A549 (cell line): ENCODE measurements at regions not wholly inside any gene's neighbourhood (a gene's known extent, or its start where the extent isn't known, plus 50 kb on each side); places are given as distances from the start of the nearest gene placed in this dataset.

Experiments
- ATAC-seq, 2 experiments: fragments of 200-7000 bp in 1 of 2; fragments of >200 bp in 1 of 2; cut with Nextera tagmentation in 1 of 2; cut with Tn5 transposase in 1 of 2; 3 replicates each; pipeline versions ENCODE4 v1.8.0 to v1.9.1; 2018 to 2020; ENCODE audit warnings: mild to moderate bottlenecking in 1 of 2, moderate library complexity in 1 of 2
- CTCF ChIA-PET: fragments of 300-600 bp; sonication (Branson Sonifier 250); formaldehyde crosslinking; extraction: SDS; loops from one replicate; lab custom pipeline; 2021; ENCODE audit warnings: antibody characterized with exemption, inconsistent platforms; lab: Yijun Ruan, JAX
- POLR2A ChIA-PET: fragments of 350-600 bp; formaldehyde crosslinking; extraction: SDS; loops from one replicate; lab custom pipeline; 2021; ENCODE audit warnings: antibody characterized with exemption, inconsistent platforms; lab: Yijun Ruan, JAX
- DNase-seq, 2 experiments: peaks; one replicate each; pipeline versions ENCODE4 v3.0.0 to v3.0.0-alpha.2; 2011 to 2016; ENCODE audit warnings: low read depth in 1 of 2, low spot score in 1 of 2
- FAIRE-seq: peaks from 2 replicates; lab custom pipeline; 2011; peaks lifted over from hg19 to GRCh38; lab: Jason Lieb, UNC
- H3K27ac ChIP-seq, 2 experiments: fragments of >200 bp; sonication (Bioruptor Twin); formaldehyde crosslinking; 3 replicates each; pipeline ENCODE4 v1.5.1; 2016 to 2017
- H3K4me1 ChIP-seq: fragments of >200 bp; sonication (Bioruptor Twin); formaldehyde crosslinking; 3 replicates; pipeline ENCODE4 v1.6.1; 2016
- H3K4me2 ChIP-seq: fragments of >200 bp; sonication (Bioruptor Twin); formaldehyde crosslinking; 3 replicates; pipeline ENCODE4 v1.6.1; 2016
- H3K4me3 ChIP-seq: fragments of >200 bp; sonication (Bioruptor Twin); formaldehyde crosslinking; 3 replicates; pipeline ENCODE4 v1.5.1; 2016
- H3K9me3 ChIP-seq: fragments of >200 bp; sonication (Bioruptor Twin); formaldehyde crosslinking; 3 replicates; pipeline ENCODE4 v1.6.1; 2016
- FOSL2 ChIP-seq, 2 experiments: fragments of 450-650 bp in 1 of 2; fragments of >200 bp in 1 of 2; sonication (Bioruptor Twin) in 1 of 2; formaldehyde crosslinking; IDR thresholded peaks; 2 replicates each; pipeline versions ENCODE4 v1.5.0 to v1.6.1; 2016 to 2020; ENCODE audit warnings: mild to moderate bottlenecking in 1 of 2, moderate library complexity in 1 of 2
- JUNB ChIP-seq: fragments of >200 bp; sonication (Bioruptor Twin); formaldehyde crosslinking; IDR thresholded peaks from 2 replicates; pipeline ENCODE4 v1.6.1; 2016
- MAFK ChIP-seq: fragments of 450-650 bp; IDR thresholded peaks from 2 replicates; pipeline ENCODE4 v1.6.1; 2014; ENCODE audit not compliant: partially characterized antibody
- MAX ChIP-seq: IDR thresholded peaks from 2 replicates; pipeline ENCODE4 v1.6.1; 2012
- MAZ ChIP-seq: fragments of 150-350 bp; IDR thresholded peaks from 2 replicates; pipeline ENCODE4 v1.6.1; 2014; ENCODE audit warnings: antibody characterized with exemption, low read depth, low read length, borderline replicate concordance
- POLR2A ChIP-seq: IDR thresholded peaks from 2 replicates; pipeline ENCODE4 v1.6.1; 2012; ENCODE audit warnings: mild to moderate bottlenecking, low read length
- RAD21 ChIP-seq, 2 experiments: fragments of >200 bp in 1 of 2; sonication (Bioruptor Twin) in 1 of 2; formaldehyde crosslinking in 1 of 2; IDR thresholded peaks in 1 of 2; conservative IDR thresholded peaks in 1 of 2; 2 replicates in 1 of 2; 3 replicates in 1 of 2; pipeline ENCODE4 v1.6.1; 2012 to 2018; ENCODE audit warnings: inconsistent platforms in 1 of 2
- RARB ChIP-seq: fragments of 250-450 bp; sonication (Bioruptor Pico); IDR thresholded peaks from 2 replicates; pipeline ENCODE4 v1.8.0; 2021; ENCODE audit warnings: mild to moderate bottlenecking, moderate library complexity
- SREBF2 ChIP-seq: fragments of 450-650 bp; IDR thresholded peaks from 2 replicates; pipeline ENCODE4 v1.6.1; 2014; ENCODE audit warnings: mild to moderate bottlenecking, moderate library complexity
- TP53 ChIP-seq: fragments of 250-450 bp; sonication (Bioruptor Pico); IDR thresholded peaks from 2 replicates; pipeline ENCODE4 v1.5.0; 2021; ENCODE audit warnings: mild to moderate bottlenecking, moderate library complexity
- ZFP36 ChIP-seq: fragments of 450-650 bp; IDR thresholded peaks from 2 replicates; pipeline ENCODE4 v1.6.1; 2014; ENCODE audit warnings: borderline replicate concordance; ENCODE audit not compliant: partially characterized antibody
- ZNF302 ChIP-seq: fragments of 250-450 bp; sonication (Bioruptor Pico); IDR thresholded peaks from 2 replicates; pipeline ENCODE4 v1.9.0; 2021; ENCODE audit warnings: inconsistent platforms, mild to moderate bottlenecking, moderate library complexity
- ZSCAN20 ChIP-seq: fragments of 250-450 bp; sonication (Bioruptor Pico); IDR thresholded peaks from 2 replicates; pipeline ENCODE4 v1.8.0; 2022; ENCODE audit warnings: mild to moderate bottlenecking, moderate library complexity
- WGBS: methylation state at CpG from one replicate; pipeline ENCODE4 v1.1.6; 2017; ENCODE audit errors: missing lambda C conversion rate; 5-methylcytosine and 5-hydroxymethylcytosine counted together
- TF ChIP-seq, protein P1 (sequence below): fragments of 450-650 bp; IDR thresholded peaks from 2 replicates; pipeline ENCODE4 v1.6.1; 2014; ENCODE audit warnings: antibody characterized with exemption
- TF ChIP-seq, protein P2 (sequence below): fragments of 250-450 bp; sonication (Bioruptor Pico); IDR thresholded peaks from 2 replicates; pipeline ENCODE4 v1.5.0; 2020; ENCODE audit warnings: low read depth, mild to moderate bottlenecking, moderate library complexity
- TF ChIP-seq, protein P3 (sequence below): fragments of 200-600 bp; sonication (generic); IDR thresholded peaks from 2 replicates; pipeline ENCODE4 v1.6.1; 2016; ENCODE audit warnings: antibody characterized with exemption, mild to moderate bottlenecking, moderate library complexity
- TF ChIP-seq, protein P4 (sequence below): fragments of 150-350 bp; IDR thresholded peaks from 2 replicates; pipeline ENCODE4 v1.6.1; 2014; ENCODE audit warnings: low read depth, mild to moderate bottlenecking, low read length

- Histone ChIP-seq H3K4me3 (no peak overlapping the region), H3K4me1 (peaks cover 43% of the 10 kb centered on the region), H3K9me3 (no peaks in the 10 kb centered on the region), H3K27ac (peak overlapping the region; percentile 17 to 60; a peak in 3 of 6 replicates), H3K4me2 (peak overlapping the region; percentile 59)
- DNase-seq (peak; percentile 6 to 70), FAIRE-seq (no peak), ATAC-seq (peak; percentile 67 to 76)
- CTCF ChIA-PET, result no interaction called here
- WGBS, result 2% methylated on average over 4 of the region's 4 CpGs
- TF ChIP-seq JUNB, result peak; percentile 63
- TF ChIP-seq, protein P1, sequence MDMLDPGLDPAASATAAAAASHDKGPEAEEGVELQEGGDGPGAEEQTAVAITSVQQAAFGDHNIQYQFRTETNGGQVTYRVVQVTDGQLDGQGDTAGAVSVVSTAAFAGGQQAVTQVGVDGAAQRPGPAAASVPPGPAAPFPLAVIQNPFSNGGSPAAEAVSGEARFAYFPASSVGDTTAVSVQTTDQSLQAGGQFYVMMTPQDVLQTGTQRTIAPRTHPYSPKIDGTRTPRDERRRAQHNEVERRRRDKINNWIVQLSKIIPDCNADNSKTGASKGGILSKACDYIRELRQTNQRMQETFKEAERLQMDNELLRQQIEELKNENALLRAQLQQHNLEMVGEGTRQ, result peak; percentile 34
- TF ChIP-seq ZNF302, result no peak
- no peak for TF ChIP-seq MAZ
- TF ChIP-seq FOSL2 (IDR thresholded peaks at IDR 0.05), result peak; percentile 40; the same call in 1 of the 2 replicates
- TF ChIP-seq FOSL2 (CRISPR knock-in tag; IDR thresholded peaks at IDR 0.05), result peak; percentile 69
- TF ChIP-seq MAFK, result peak; percentile 83
- POLR2A ChIA-PET, result no interaction called here
Observed at GRCh38 chr6:81938014-81938856, 185.8 kb upstream of the TENT5A start.

DNA sequence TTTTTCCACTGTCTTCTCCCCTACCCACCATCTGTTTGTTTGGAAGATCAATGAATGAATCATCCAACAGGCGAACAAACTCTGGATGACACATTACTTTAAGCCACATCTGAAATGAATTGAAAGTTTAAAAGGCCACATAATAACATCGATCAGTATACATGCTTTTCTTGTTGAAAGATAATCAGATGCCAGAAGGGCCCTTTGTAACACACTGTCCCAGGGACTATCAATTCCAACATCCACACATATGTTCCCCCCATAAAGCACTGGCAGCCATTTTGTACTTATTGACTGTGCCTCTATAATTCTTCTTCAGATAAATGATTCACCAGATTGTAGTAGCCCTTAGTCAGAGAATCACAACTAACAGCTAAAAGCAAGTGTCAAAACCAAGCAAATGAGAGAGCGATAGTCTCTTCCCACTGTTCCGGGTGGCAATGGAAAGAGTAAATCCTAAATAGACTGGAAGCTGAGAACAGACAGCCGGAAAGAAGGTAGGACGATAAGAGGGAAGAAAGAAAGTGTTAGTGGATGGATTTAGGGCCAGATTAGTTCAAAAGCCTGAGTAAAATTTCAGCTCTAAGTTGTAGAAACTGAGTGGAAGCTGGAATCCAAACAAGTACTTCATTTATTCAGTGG lies 184.9 kb upstream of the TENT5A start:
- H3K27ac ChIP-seq, result peak overlapping the region; percentile 9 to 38; a peak in 2 of 6 replicates
- ChIA-PET CTCF (no interaction called here), POLR2A (no interaction called here)
- FAIRE-seq, result no peak
- TF ChIP-seq RARB (no peak), MAZ (no peak), MAX (no peak), TP53 (CRISPR knock-in tag) (no peak), SREBF2 (no peak), FOSL2 (IDR thresholded peaks at IDR 0.05) (no peak), FOSL2 (CRISPR knock-in tag; IDR thresholded peaks at IDR 0.05) (0 out of 2 replicates have a peak, but pooled peaks have one; percentile 13)
- no peak overlapping the region for H3K4me3 ChIP-seq
- peaks cover 45% of the 10 kb centered on the region for H3K4me1 ChIP-seq
- DNase-seq, result no peak
- no peak for ATAC-seq
- H3K4me2 ChIP-seq, result peak overlapping the region; percentile 59
- H3K9me3 ChIP-seq, result no peaks in the 10 kb centered on the region
- 65% methylated on average over 6 of the region's 6 CpGs for WGBS

- POLR2A ChIA-PET, result no interaction called here
- CTCF ChIA-PET, result no interaction called here
- TF ChIP-seq, protein P2, sequence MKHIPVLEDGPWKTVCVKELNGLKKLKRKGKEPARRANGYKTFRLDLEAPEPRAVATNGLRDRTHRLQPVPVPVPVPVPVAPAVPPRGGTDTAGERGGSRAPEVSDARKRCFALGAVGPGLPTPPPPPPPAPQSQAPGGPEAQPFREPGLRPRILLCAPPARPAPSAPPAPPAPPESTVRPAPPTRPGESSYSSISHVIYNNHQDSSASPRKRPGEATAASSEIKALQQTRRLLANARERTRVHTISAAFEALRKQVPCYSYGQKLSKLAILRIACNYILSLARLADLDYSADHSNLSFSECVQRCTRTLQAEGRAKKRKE (CRISPR knock-in tag), result no peak
- TF ChIP-seq ZSCAN20 (no peak), POLR2A (no peak), RAD21 (conservative IDR thresholded peaks at IDR 0.05 in 1 of 2, IDR thresholded peaks at IDR 0.05 in 1 of 2) (no peak), MAX (no peak), ZFP36 (no peak)
- TF ChIP-seq, protein P3, sequence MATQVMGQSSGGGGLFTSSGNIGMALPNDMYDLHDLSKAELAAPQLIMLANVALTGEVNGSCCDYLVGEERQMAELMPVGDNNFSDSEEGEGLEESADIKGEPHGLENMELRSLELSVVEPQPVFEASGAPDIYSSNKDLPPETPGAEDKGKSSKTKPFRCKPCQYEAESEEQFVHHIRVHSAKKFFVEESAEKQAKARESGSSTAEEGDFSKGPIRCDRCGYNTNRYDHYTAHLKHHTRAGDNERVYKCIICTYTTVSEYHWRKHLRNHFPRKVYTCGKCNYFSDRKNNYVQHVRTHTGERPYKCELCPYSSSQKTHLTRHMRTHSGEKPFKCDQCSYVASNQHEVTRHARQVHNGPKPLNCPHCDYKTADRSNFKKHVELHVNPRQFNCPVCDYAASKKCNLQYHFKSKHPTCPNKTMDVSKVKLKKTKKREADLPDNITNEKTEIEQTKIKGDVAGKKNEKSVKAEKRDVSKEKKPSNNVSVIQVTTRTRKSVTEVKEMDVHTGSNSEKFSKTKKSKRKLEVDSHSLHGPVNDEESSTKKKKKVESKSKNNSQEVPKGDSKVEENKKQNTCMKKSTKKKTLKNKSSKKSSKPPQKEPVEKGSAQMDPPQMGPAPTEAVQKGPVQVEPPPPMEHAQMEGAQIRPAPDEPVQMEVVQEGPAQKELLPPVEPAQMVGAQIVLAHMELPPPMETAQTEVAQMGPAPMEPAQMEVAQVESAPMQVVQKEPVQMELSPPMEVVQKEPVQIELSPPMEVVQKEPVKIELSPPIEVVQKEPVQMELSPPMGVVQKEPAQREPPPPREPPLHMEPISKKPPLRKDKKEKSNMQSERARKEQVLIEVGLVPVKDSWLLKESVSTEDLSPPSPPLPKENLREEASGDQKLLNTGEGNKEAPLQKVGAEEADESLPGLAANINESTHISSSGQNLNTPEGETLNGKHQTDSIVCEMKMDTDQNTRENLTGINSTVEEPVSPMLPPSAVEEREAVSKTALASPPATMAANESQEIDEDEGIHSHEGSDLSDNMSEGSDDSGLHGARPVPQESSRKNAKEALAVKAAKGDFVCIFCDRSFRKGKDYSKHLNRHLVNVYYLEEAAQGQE, result no peak
- TF ChIP-seq, protein P4, sequence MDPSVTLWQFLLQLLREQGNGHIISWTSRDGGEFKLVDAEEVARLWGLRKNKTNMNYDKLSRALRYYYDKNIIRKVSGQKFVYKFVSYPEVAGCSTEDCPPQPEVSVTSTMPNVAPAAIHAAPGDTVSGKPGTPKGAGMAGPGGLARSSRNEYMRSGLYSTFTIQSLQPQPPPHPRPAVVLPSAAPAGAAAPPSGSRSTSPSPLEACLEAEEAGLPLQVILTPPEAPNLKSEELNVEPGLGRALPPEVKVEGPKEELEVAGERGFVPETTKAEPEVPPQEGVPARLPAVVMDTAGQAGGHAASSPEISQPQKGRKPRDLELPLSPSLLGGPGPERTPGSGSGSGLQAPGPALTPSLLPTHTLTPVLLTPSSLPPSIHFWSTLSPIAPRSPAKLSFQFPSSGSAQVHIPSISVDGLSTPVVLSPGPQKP, result no peak
- no peak overlapping the region for H3K4me3 ChIP-seq
- 83% methylated on average over 1 of the region's 1 CpG for WGBS
- FAIRE-seq, result no peak
- ATAC-seq, result no peak
- no peak for DNase-seq
- H3K4me1 ChIP-seq, result peaks cover 45% of the 10 kb centered on the region
- no peak overlapping the region for H3K4me2 ChIP-seq
- H3K9me3 ChIP-seq, result no peaks in the 10 kb centered on the region
- H3K27ac ChIP-seq, result no peak overlapping the region
Observed at GRCh38 chr6:81934936-81935335, 182.5 kb upstream of the TENT5A start.
